GM23248 (cell line): ENCODE measurements at regions not wholly inside any gene's neighbourhood (a gene's known extent, or its start where the extent isn't known, plus 50 kb on each side); places are given as distances from the start of the nearest gene placed in this dataset.

ENCODE experiments used
- EZH2 ChIP-seq: fragments of 200-600 bp; sonication (generic); IDR thresholded peaks from 2 replicates; pipeline ENCODE4 v1.6.1; 2018; ENCODE audit warnings: antibody characterized with exemption, mild to moderate bottlenecking; ENCODE audit not compliant: insufficient read depth, poor library complexity, severe bottlenecking
- EZH2phosphoT487 ChIP-seq: fragments of 200-600 bp; sonication (generic); IDR thresholded peaks from 2 replicates; pipeline ENCODE4 v1.6.1; 2018; ENCODE audit warnings: antibody characterized with exemption, moderate library complexity, mild to moderate bottlenecking, low read depth; ENCODE audit not compliant: insufficient read depth

GRCh38 chr1:191839891-191840290 lies 318.4 kb upstream of the RGS18 start:
- TF ChIP-seq EZH2: no peak
- TF ChIP-seq EZH2phosphoT487: no peak
